Neural cell (in vitro differentiated cells): ENCODE measurements at regions not wholly inside any gene's neighbourhood (a gene's known extent, or its start where the extent isn't known, plus 50 kb on each side); places are given as distances from the start of the nearest gene placed in this dataset.

Experiments used
- H2AFZ ChIP-seq: fragments of 200-600, 300-800 bp; sonication (generic), shearing (Covaris generic); 2 replicates; pipeline ENCODE4 v1.6.0; 2014; ENCODE audit warnings: low read depth, mild to moderate bottlenecking, antibody characterized with exemption, low read length, moderate library complexity
- H3F3A ChIP-seq: fragments of 200-600 bp; shearing (Covaris generic); 2 replicates; pipeline ENCODE4 v1.6.1; 2016; ENCODE audit warnings: mild to moderate bottlenecking, moderate library complexity, mixed read lengths, antibody characterized with exemption, low read length; ENCODE audit not compliant: insufficient read depth, poor library complexity, severe bottlenecking
- H3K27ac ChIP-seq: fragments of 200-600, 300-800 bp; sonication (generic), shearing (Covaris generic); 2 replicates; pipeline ENCODE4 v1.5.1; 2014; ENCODE audit warnings: mild to moderate bottlenecking, low read length, moderate library complexity
- H3K27me3 ChIP-seq: fragments of 300-800, 200-600 bp; sonication (generic), shearing (Covaris generic); 2 replicates; pipeline ENCODE4 v1.6.0; 2014; ENCODE audit warnings: mild to moderate bottlenecking, low read depth, low read length, moderate library complexity; ENCODE audit not compliant: insufficient read depth
- H3K36me3 ChIP-seq: fragments of 300-800, 200-600 bp; sonication (generic), shearing (Covaris generic); 2 replicates; pipeline ENCODE4 v1.5.1; 2014; ENCODE audit warnings: mild to moderate bottlenecking, antibody characterized with exemption, low read length, moderate library complexity; ENCODE audit not compliant: insufficient read depth
- H3K4me2 ChIP-seq: fragments of 300-800, 200-600 bp; sonication (generic), shearing (Covaris generic); 2 replicates; pipeline ENCODE4 v1.6.0; 2014; ENCODE audit warnings: mild to moderate bottlenecking, low read length
- H3K4me3 ChIP-seq: fragments of 300-800, 200-600 bp; sonication (generic), shearing (Covaris generic); 2 replicates; pipeline ENCODE4 v1.5.1; 2014; ENCODE audit warnings: mild to moderate bottlenecking, low read length, moderate library complexity
- H3K79me2 ChIP-seq: fragments of 200-600 bp; shearing (Covaris generic); replicated peaks from 2 replicates; pipeline ENCODE4 v1.6.0; 2014; ENCODE audit warnings: mild to moderate bottlenecking, low read length, moderate library complexity; ENCODE audit not compliant: insufficient read depth
- H3K9ac ChIP-seq: fragments of 300-800, 200-600 bp; sonication (generic), shearing (Covaris generic); 2 replicates; pipeline ENCODE4 v1.6.1; 2016; ENCODE audit warnings: mild to moderate bottlenecking, low read length, mixed read lengths
- H3K9me2 ChIP-seq: fragments of 200-600 bp; shearing (Covaris generic); 2 replicates; pipeline ENCODE4 v1.6.1; 2016; ENCODE audit warnings: mild to moderate bottlenecking, low read length, mixed read lengths; ENCODE audit not compliant: insufficient read depth
- H3K9me3 ChIP-seq: fragments of 200-600, 300-800 bp; sonication (generic), shearing (Covaris generic); 2 replicates; pipeline ENCODE4 v1.6.1; 2016; ENCODE audit warnings: mild to moderate bottlenecking, mixed run types, low read length, moderate library complexity, mixed read lengths
- H4K20me1 ChIP-seq: fragments of 200-600 bp; shearing (Covaris generic); 2 replicates; pipeline ENCODE4 v1.6.1; 2016; ENCODE audit warnings: mild to moderate bottlenecking, mixed run types; ENCODE audit not compliant: insufficient read depth
- EP300 ChIP-seq: fragments of 450-650 bp; conservative IDR thresholded peaks from 2 replicates; pipeline ENCODE4 v1.6.1; 2014; ENCODE audit warnings: antibody characterized with exemption, mild to moderate bottlenecking, moderate library complexity; ENCODE audit not compliant: poor library complexity, severe bottlenecking
- EZH2 ChIP-seq: fragments of 200-600, 300-800 bp; shearing (Covaris generic), sonication (generic); IDR thresholded peaks from 2 replicates; pipeline ENCODE4 v1.6.1; 2014; ENCODE audit warnings: antibody characterized with exemption, low read length, borderline replicate concordance, mild to moderate bottlenecking; ENCODE audit not compliant: insufficient read depth, poor library complexity, severe bottlenecking
- MXI1 ChIP-seq: fragments of 450-650 bp; conservative IDR thresholded peaks from 2 replicates; pipeline ENCODE4 v1.6.1; 2014; ENCODE audit warnings: antibody characterized with exemption, mild to moderate bottlenecking; ENCODE audit not compliant: poor library complexity, severe bottlenecking
- POLR2AphosphoS5 ChIP-seq: IDR thresholded peaks from 2 replicates; pipeline ENCODE4 v1.6.1; 2012
- RAD21 ChIP-seq: fragments of 450-650 bp; conservative IDR thresholded peaks from 2 replicates; pipeline ENCODE4 v1.6.1; 2014; ENCODE audit warnings: antibody characterized with exemption, mild to moderate bottlenecking, moderate library complexity
- SMC3 ChIP-seq: fragments of 450-650 bp; conservative IDR thresholded peaks from 2 replicates; pipeline ENCODE4 v1.6.1; 2014; ENCODE audit warnings: antibody characterized with exemption, mild to moderate bottlenecking, moderate library complexity; ENCODE audit not compliant: poor library complexity
- TAF1 ChIP-seq: IDR thresholded peaks from 2 replicates; pipeline ENCODE4 v1.6.1; 2012; ENCODE audit warnings: low read depth
- TF ChIP-seq, protein P1 (sequence below): fragments of 450-650 bp; IDR thresholded peaks from 2 replicates; pipeline ENCODE4 v1.5.1; 2014; ENCODE audit warnings: antibody characterized with exemption, mild to moderate bottlenecking, moderate library complexity; ENCODE audit not compliant: poor library complexity, severe bottlenecking
- TF ChIP-seq, protein P2 (sequence below): IDR thresholded peaks from 2 replicates; pipeline ENCODE4 v1.6.1; 2012; ENCODE audit warnings: borderline replicate concordance

GRCh38 chr11:110982214-110982613, 263.3 kb upstream of the POU2AF2 start:
- no peaks in the 10 kb centered on the region for H3F3A ChIP-seq
- no peaks in the 10 kb centered on the region for H4K20me1 ChIP-seq
- no peaks in the 10 kb centered on the region for H3K27me3 ChIP-seq
- no peak overlapping the region for H3K4me3 ChIP-seq
- H3K79me2 ChIP-seq: no peaks in the 10 kb centered on the region
- no peak overlapping the region for H3K4me2 ChIP-seq
- TF ChIP-seq EZH2 (no peak), SMC3 (no peak)
- no peaks in the 10 kb centered on the region for H3K9me3 ChIP-seq
- no peak overlapping the region for H2AFZ ChIP-seq
- no peak overlapping the region for H3K27ac ChIP-seq
- no peaks in the 10 kb centered on the region for H3K9me2 ChIP-seq
- H3K36me3 ChIP-seq: no peaks in the 10 kb centered on the region
- no peak overlapping the region for H3K9ac ChIP-seq

- H3K27ac ChIP-seq: no peak overlapping the region
- H3K36me3 ChIP-seq: no peaks in the 10 kb centered on the region
- no peaks in the 10 kb centered on the region for H3K27me3 ChIP-seq
- no peak overlapping the region for H3K4me2 ChIP-seq
- H3K79me2 ChIP-seq: no peaks in the 10 kb centered on the region
- no peak overlapping the region for H3K9ac ChIP-seq
- TF ChIP-seq RAD21: no peak
- TF ChIP-seq EP300: no peak
- TF ChIP-seq, protein P1, sequence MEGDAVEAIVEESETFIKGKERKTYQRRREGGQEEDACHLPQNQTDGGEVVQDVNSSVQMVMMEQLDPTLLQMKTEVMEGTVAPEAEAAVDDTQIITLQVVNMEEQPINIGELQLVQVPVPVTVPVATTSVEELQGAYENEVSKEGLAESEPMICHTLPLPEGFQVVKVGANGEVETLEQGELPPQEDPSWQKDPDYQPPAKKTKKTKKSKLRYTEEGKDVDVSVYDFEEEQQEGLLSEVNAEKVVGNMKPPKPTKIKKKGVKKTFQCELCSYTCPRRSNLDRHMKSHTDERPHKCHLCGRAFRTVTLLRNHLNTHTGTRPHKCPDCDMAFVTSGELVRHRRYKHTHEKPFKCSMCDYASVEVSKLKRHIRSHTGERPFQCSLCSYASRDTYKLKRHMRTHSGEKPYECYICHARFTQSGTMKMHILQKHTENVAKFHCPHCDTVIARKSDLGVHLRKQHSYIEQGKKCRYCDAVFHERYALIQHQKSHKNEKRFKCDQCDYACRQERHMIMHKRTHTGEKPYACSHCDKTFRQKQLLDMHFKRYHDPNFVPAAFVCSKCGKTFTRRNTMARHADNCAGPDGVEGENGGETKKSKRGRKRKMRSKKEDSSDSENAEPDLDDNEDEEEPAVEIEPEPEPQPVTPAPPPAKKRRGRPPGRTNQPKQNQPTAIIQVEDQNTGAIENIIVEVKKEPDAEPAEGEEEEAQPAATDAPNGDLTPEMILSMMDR: no peak
- TF ChIP-seq TAF1: no peak
- no peak for TF ChIP-seq MXI1
- TF ChIP-seq SMC3: no peak
- TF ChIP-seq EZH2: no peak
- TF ChIP-seq POLR2AphosphoS5: no peak
- TF ChIP-seq, protein P2, sequence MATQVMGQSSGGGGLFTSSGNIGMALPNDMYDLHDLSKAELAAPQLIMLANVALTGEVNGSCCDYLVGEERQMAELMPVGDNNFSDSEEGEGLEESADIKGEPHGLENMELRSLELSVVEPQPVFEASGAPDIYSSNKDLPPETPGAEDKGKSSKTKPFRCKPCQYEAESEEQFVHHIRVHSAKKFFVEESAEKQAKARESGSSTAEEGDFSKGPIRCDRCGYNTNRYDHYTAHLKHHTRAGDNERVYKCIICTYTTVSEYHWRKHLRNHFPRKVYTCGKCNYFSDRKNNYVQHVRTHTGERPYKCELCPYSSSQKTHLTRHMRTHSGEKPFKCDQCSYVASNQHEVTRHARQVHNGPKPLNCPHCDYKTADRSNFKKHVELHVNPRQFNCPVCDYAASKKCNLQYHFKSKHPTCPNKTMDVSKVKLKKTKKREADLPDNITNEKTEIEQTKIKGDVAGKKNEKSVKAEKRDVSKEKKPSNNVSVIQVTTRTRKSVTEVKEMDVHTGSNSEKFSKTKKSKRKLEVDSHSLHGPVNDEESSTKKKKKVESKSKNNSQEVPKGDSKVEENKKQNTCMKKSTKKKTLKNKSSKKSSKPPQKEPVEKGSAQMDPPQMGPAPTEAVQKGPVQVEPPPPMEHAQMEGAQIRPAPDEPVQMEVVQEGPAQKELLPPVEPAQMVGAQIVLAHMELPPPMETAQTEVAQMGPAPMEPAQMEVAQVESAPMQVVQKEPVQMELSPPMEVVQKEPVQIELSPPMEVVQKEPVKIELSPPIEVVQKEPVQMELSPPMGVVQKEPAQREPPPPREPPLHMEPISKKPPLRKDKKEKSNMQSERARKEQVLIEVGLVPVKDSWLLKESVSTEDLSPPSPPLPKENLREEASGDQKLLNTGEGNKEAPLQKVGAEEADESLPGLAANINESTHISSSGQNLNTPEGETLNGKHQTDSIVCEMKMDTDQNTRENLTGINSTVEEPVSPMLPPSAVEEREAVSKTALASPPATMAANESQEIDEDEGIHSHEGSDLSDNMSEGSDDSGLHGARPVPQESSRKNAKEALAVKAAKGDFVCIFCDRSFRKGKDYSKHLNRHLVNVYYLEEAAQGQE: no peak
- H3K4me3 ChIP-seq: no peak overlapping the region
- H3F3A ChIP-seq: no peaks in the 10 kb centered on the region
- H2AFZ ChIP-seq: no peak overlapping the region
- no peaks in the 10 kb centered on the region for H4K20me1 ChIP-seq
- no peaks in the 10 kb centered on the region for H3K9me2 ChIP-seq
- H3K9me3 ChIP-seq: no peaks in the 10 kb centered on the region
Observed at GRCh38 chr11:110979696-110980095, 265.8 kb upstream of the POU2AF2 start.

DNA sequence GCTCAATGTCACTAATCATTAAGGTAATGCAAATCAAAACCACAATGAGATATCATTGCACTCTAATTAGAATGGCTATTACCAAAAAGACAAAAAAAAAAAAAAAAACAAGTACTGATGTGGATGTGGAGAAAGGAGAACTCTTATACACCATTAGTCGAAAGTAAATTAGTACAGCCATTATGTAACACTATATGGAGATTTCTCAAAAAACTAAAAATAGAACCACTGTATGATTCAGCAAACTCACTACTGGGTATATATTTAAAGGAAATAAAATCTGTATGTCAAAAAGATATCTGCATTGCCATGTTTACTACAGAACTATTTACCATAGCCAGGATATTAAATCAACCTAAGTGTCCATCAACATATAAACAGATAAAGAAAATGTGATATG, 265.4 kb upstream of the ARHGAP20 start:
- Histone ChIP-seq H3K27ac (no peak overlapping the region), H3K27me3 (no peaks in the 10 kb centered on the region), H3K36me3 (no peaks in the 10 kb centered on the region), H3K9me2 (no peaks in the 10 kb centered on the region), H4K20me1 (no peaks in the 10 kb centered on the region), H3K4me3 (no peak overlapping the region), H3F3A (no peaks in the 10 kb centered on the region), H2AFZ (no peak overlapping the region), H3K9me3 (no peaks in the 10 kb centered on the region), H3K4me2 (no peak overlapping the region), H3K9ac (no peak overlapping the region), H3K79me2 (no peaks in the 10 kb centered on the region)
- no peak for TF ChIP-seq EP300
- no peak for TF ChIP-seq SMC3
- TF ChIP-seq POLR2AphosphoS5: no peak
- no peak for TF ChIP-seq EZH2
- TF ChIP-seq, protein P2: no peak
- no peak for TF ChIP-seq TAF1
